ENCODE measurements at regions not wholly inside any gene's neighbourhood (a gene's known extent, or its start where the extent isn't known, plus 50 kb on each side); places are given as distances from the start of the nearest gene placed in this dataset.

GRCh38 chr4:15286041-15286440, 141.8 kb upstream of the C1QTNF7 start:
- TF ChIP-seq MAX (IDR thresholded peaks at IDR 0.05) (no peak), EGR1 (IDR thresholded peaks at IDR 0.05) (no peak), REST (IDR thresholded peaks at IDR 0.05; ENCODE audit: low read depth) (no peak), RAD21 (IDR thresholded peaks at IDR 0.05; ENCODE audit: low read depth) (no peak), TEAD4 (IDR thresholded peaks at IDR 0.05) (no peak)

Data from Ishikawa (cell line).